HEK293 (cell line): ENCODE measurements at regions not wholly inside any gene's neighbourhood (a gene's known extent, or its start where the extent isn't known, plus 50 kb on each side); places are given as distances from the start of the nearest gene placed in this dataset.

Source experiments
- CTCF ChIA-PET: fragments of 350-600 bp; formaldehyde crosslinking; extraction: SDS; loops from one replicate; lab custom pipeline; 2021; ENCODE audit warnings: antibody characterized with exemption; lab: Yijun Ruan, JAX
- POLR2A ChIA-PET: fragments of 300-600 bp; formaldehyde crosslinking; extraction: SDS; loops from one replicate; lab custom pipeline; 2020; ENCODE audit warnings: antibody characterized with exemption, inconsistent platforms; lab: Yijun Ruan, JAX
- H3K27ac ChIP-seq: fragments of 200-500 bp; sonication (Bioruptor generic); 2 replicates; pipeline ENCODE4 v1.5.1; 2014; ENCODE audit warnings: low read depth, low read length, control low read depth, inconsistent platforms; ENCODE audit errors: extremely low read depth
- H3K36me3 ChIP-seq, 2 experiments: fragments of 200-500 bp in 1 of 2; sonication (Bioruptor generic) in 1 of 2; 1 replicate in 1 of 2; 2 replicates in 1 of 2; pipeline ENCODE4 v1.5.1; 2014 to 2017; ENCODE audit warnings: inconsistent platforms in 2 of 2, low read length in 2 of 2; ENCODE audit not compliant: control insufficient read depth in 2 of 2, insufficient read depth in 1 of 2
- H3K4me1 ChIP-seq: fragments of 200-500 bp; sonication (Bioruptor generic); 2 replicates; pipeline ENCODE4 v1.5.1; 2014; ENCODE audit warnings: mild to moderate bottlenecking, low read length, inconsistent platforms; ENCODE audit not compliant: control insufficient read depth, insufficient read depth
- H3K4me3 ChIP-seq: 2 replicates; pipeline ENCODE4 v1.5.1; 2011; ENCODE audit warnings: low read depth, mild to moderate bottlenecking, control low read depth, low read length, moderate library complexity
- H3K9me3 ChIP-seq: fragments of 200-500 bp; sonication (Bioruptor generic); 2 replicates; pipeline ENCODE4 v1.5.1; 2014; ENCODE audit warnings: low read depth, low read length, inconsistent platforms; ENCODE audit not compliant: control insufficient read depth, insufficient read depth
- GFI1B ChIP-seq: fragments of 450-650 bp; formaldehyde crosslinking; IDR thresholded peaks from 2 replicates; pipeline ENCODE4 v1.5.1; 2016; ENCODE audit warnings: missing biosample characterization, missing genetic modification characterization
- GLI2 ChIP-seq: fragments of 450-650 bp; formaldehyde crosslinking; IDR thresholded peaks from 2 replicates; pipeline ENCODE4; 2017; ENCODE audit warnings: missing biosample characterization, missing genetic modification characterization, low read depth, borderline replicate concordance
- HOXD13 ChIP-seq: sonication (generic); formaldehyde crosslinking; IDR thresholded peaks from 2 replicates; pipeline ENCODE4 v1.8.0; 2022; ENCODE audit warnings: missing genetic modification reagents, borderline replicate concordance
- IKZF3 ChIP-seq: fragments of 450-650 bp; IDR thresholded peaks from 2 replicates; pipeline ENCODE4 v1.5.0; 2018; ENCODE audit warnings: missing biosample characterization, mild to moderate bottlenecking, missing genetic modification characterization, moderate library complexity
- KLF7 ChIP-seq: fragments of 450-650 bp; formaldehyde crosslinking; IDR thresholded peaks from 2 replicates; pipeline ENCODE4 v1.5.1; 2016; ENCODE audit warnings: missing biosample characterization, missing genetic modification characterization, borderline replicate concordance
- REPIN1 ChIP-seq: fragments of 450-650 bp; formaldehyde crosslinking; IDR thresholded peaks from 2 replicates; pipeline ENCODE4 v1.5.1; 2017; ENCODE audit warnings: missing biosample characterization, missing genetic modification characterization, low read depth
- TCF7L2 ChIP-seq: IDR thresholded peaks from 2 replicates; pipeline ENCODE4 v1.6.1; 2011; ENCODE audit warnings: low read depth, mild to moderate bottlenecking, inconsistent platforms, low read length, moderate library complexity, borderline replicate concordance
- ZNF133 ChIP-seq: fragments of 450-650 bp; formaldehyde crosslinking; IDR thresholded peaks from 2 replicates; pipeline ENCODE4 v1.5.1; 2016; ENCODE audit warnings: missing biosample characterization, missing genetic modification characterization
- ZNF19 ChIP-seq: fragments of 450-650 bp; formaldehyde crosslinking; IDR thresholded peaks from 2 replicates; pipeline ENCODE4; 2016; ENCODE audit warnings: missing biosample characterization, missing genetic modification characterization, low read depth
- ZNF302 ChIP-seq: fragments of 450-650 bp; formaldehyde crosslinking; IDR thresholded peaks from 2 replicates; pipeline ENCODE4 v1.5.1; 2016; ENCODE audit warnings: missing biosample characterization, missing genetic modification characterization, low read depth
- ZNF311 ChIP-seq: fragments of 450-650 bp; formaldehyde crosslinking; IDR thresholded peaks from 2 replicates; pipeline ENCODE4 v1.5.1; 2017; ENCODE audit warnings: missing biosample characterization, missing genetic modification characterization, borderline replicate concordance
- ZNF404 ChIP-seq: fragments of 450-650 bp; formaldehyde crosslinking; IDR thresholded peaks from 2 replicates; pipeline ENCODE4 v1.5.1; 2017; ENCODE audit warnings: missing biosample characterization, missing genetic modification characterization
- ZNF426 ChIP-seq: fragments of 450-650 bp; formaldehyde crosslinking; IDR thresholded peaks from 2 replicates; pipeline ENCODE4 v1.5.1; 2017; ENCODE audit warnings: missing biosample characterization, missing genetic modification characterization, mild to moderate bottlenecking, inconsistent platforms, moderate library complexity
- ZNF548 ChIP-seq: fragments of 450-650 bp; formaldehyde crosslinking; IDR thresholded peaks from 2 replicates; pipeline ENCODE4 v1.5.1; 2016; ENCODE audit warnings: missing biosample characterization, missing genetic modification characterization
- ZNF626 ChIP-seq: fragments of 450-650 bp; sonication (Bioruptor Pico); formaldehyde crosslinking; IDR thresholded peaks from 2 replicates; pipeline ENCODE4 v1.5.1; 2018; ENCODE audit warnings: missing biosample characterization, missing genetic modification characterization, inconsistent platforms
- ZNF830 ChIP-seq: fragments of 450-650 bp; IDR thresholded peaks from 2 replicates; pipeline ENCODE4 v1.5.0; 2018; ENCODE audit warnings: missing biosample characterization, missing genetic modification characterization, low read depth, mild to moderate bottlenecking, moderate library complexity
- TF ChIP-seq, protein P1 (sequence below): fragments of 450-650 bp; formaldehyde crosslinking; IDR thresholded peaks from 2 replicates; pipeline ENCODE4 v1.5.1; 2016; ENCODE audit warnings: missing biosample characterization, missing genetic modification characterization
- TF ChIP-seq, protein P2 (sequence below): fragments of 450-650 bp; formaldehyde crosslinking; IDR thresholded peaks from 2 replicates; pipeline ENCODE4 v1.5.0; 2017; ENCODE audit warnings: missing biosample characterization, missing genetic modification characterization, borderline replicate concordance
- TF ChIP-seq, protein P3 (sequence below): fragments of 450-650 bp; formaldehyde crosslinking; conservative IDR thresholded peaks from 2 replicates; pipeline ENCODE4 v1.5.1; 2016; ENCODE audit warnings: low read depth, missing biosample characterization, missing genetic modification characterization
- TF ChIP-seq, protein P4 (sequence below): fragments of 450-650 bp; formaldehyde crosslinking; IDR thresholded peaks from 2 replicates; pipeline ENCODE4 v1.5.1; 2016; ENCODE audit warnings: missing biosample characterization, missing genetic modification characterization

DNA sequence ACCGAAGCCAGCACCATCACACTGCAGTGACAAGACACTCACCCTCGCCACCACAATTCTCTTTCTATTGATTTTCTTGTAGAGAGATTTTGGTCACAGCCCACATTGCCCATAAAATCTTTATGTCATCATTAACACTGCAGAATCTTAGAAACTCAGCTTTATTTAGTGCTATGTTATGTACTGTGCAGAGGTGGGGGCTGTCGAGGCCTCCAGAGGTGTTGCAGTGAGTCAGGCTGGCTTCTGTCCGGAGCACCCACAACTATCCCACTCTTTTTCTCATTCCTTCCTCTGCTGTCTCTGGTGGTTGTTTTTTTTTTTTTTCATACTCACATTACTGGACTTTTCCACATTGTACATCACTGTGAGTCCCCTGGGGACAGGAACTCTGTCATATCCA lies 677.4 kb upstream of the HS6ST1 start:
- no peak for TF ChIP-seq ZNF311 (tag by site-specific recombination)
- no peak for TF ChIP-seq TCF7L2
- TF ChIP-seq, protein P1, sequence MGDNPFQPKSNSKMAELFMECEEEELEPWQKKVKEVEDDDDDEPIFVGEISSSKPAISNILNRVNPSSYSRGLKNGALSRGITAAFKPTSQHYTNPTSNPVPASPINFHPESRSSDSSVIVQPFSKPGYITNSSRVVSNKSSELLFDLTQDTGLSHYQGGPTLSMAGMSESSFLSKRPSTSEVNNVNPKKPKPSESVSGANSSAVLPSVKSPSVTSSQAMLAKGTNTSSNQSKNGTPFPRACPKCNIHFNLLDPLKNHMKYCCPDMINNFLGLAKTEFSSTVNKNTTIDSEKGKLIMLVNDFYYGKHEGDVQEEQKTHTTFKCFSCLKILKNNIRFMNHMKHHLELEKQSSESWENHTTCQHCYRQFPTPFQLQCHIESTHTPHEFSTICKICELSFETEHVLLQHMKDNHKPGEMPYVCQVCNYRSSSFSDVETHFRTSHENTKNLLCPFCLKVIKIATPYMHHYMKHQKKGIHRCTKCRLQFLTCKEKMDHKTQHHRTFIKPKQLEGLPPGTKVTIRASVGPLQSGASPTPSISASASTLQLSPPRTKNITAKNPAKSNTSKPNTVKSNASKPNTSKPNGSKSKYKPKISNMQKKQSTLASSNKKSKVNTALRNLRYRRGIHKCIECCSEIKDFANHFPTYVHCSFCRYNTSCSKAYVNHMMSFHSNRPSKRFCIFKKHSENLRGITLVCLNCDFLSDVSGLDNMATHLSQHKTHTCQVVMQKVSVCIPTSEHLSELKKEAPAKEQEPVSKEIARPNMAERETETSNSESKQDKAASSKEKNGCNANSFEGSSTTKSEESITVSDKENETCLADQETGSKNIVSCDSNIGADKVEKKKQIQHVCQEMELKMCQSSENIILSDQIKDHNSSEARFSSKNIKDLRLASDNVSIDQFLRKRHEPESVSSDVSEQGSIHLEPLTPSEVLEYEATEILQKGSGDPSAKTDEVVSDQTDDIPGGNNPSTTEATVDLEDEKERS (tag by site-specific recombination), result no peak
- TF ChIP-seq KLF7 (tag by site-specific recombination), result no peak
- TF ChIP-seq, protein P2, sequence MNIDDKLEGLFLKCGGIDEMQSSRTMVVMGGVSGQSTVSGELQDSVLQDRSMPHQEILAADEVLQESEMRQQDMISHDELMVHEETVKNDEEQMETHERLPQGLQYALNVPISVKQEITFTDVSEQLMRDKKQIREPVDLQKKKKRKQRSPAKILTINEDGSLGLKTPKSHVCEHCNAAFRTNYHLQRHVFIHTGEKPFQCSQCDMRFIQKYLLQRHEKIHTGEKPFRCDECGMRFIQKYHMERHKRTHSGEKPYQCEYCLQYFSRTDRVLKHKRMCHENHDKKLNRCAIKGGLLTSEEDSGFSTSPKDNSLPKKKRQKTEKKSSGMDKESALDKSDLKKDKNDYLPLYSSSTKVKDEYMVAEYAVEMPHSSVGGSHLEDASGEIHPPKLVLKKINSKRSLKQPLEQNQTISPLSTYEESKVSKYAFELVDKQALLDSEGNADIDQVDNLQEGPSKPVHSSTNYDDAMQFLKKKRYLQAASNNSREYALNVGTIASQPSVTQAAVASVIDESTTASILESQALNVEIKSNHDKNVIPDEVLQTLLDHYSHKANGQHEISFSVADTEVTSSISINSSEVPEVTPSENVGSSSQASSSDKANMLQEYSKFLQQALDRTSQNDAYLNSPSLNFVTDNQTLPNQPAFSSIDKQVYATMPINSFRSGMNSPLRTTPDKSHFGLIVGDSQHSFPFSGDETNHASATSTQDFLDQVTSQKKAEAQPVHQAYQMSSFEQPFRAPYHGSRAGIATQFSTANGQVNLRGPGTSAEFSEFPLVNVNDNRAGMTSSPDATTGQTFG (tag by site-specific recombination), result no peak
- TF ChIP-seq ZNF133 (tag by site-specific recombination), result no peak
- TF ChIP-seq REPIN1 (tag by site-specific recombination), result no peak
- TF ChIP-seq ZNF830 (tag by site-specific recombination), result no peak
- no peak for TF ChIP-seq ZNF626 (tag by site-specific recombination)
- no peak for TF ChIP-seq HOXD13 (CRISPR knock-in tag)
- TF ChIP-seq ZNF426, result no peak
- no peak for TF ChIP-seq GFI1B (tag by site-specific recombination)
- no peak for TF ChIP-seq ZNF302 (tag by site-specific recombination)
- TF ChIP-seq ZNF548 (tag by site-specific recombination), result no peak
- no peak for TF ChIP-seq ZNF404 (tag by site-specific recombination)
- TF ChIP-seq, protein P3, sequence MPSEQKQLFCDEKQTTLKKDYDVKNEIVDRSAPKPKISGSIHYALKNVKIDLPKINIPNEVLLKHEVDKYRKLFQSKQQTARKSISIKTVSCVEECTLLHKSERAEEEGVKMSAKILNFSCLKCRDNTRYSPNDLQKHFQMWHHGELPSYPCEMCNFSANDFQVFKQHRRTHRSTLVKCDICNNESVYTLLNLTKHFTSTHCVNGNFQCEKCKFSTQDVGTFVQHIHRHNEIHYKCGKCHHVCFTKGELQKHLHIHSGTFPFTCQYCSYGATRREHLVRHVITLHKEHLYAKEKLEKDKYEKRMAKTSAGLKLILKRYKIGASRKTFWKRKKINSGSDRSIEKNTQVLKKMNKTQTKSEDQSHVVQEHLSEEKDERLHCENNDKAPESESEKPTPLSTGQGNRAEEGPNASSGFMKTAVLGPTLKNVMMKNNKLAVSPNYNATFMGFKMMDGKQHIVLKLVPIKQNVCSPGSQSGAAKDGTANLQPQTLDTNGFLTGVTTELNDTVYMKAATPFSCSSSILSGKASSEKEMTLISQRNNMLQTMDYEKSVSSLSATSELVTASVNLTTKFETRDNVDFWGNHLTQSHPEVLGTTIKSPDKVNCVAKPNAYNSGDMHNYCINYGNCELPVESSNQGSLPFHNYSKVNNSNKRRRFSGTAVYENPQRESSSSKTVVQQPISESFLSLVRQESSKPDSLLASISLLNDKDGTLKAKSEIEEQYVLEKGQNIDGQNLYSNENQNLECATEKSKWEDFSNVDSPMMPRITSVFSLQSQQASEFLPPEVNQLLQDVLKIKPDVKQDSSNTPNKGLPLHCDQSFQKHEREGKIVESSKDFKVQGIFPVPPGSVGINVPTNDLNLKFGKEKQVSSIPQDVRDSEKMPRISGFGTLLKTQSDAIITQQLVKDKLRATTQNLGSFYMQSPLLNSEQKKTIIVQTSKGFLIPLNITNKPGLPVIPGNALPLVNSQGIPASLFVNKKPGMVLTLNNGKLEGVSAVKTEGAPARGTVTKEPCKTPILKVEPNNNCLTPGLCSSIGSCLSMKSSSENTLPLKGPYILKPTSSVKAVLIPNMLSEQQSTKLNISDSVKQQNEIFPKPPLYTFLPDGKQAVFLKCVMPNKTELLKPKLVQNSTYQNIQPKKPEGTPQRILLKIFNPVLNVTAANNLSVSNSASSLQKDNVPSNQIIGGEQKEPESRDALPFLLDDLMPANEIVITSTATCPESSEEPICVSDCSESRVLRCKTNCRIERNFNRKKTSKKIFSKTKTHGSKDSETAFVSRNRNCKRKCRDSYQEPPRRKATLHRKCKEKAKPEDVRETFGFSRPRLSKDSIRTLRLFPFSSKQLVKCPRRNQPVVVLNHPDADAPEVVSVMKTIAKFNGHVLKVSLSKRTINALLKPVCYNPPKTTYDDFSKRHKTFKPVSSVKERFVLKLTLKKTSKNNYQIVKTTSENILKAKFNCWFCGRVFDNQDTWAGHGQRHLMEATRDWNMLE (tag by site-specific recombination), result no peak
- TF ChIP-seq IKZF3 (tag by site-specific recombination), result no peak
- TF ChIP-seq, protein P4, sequence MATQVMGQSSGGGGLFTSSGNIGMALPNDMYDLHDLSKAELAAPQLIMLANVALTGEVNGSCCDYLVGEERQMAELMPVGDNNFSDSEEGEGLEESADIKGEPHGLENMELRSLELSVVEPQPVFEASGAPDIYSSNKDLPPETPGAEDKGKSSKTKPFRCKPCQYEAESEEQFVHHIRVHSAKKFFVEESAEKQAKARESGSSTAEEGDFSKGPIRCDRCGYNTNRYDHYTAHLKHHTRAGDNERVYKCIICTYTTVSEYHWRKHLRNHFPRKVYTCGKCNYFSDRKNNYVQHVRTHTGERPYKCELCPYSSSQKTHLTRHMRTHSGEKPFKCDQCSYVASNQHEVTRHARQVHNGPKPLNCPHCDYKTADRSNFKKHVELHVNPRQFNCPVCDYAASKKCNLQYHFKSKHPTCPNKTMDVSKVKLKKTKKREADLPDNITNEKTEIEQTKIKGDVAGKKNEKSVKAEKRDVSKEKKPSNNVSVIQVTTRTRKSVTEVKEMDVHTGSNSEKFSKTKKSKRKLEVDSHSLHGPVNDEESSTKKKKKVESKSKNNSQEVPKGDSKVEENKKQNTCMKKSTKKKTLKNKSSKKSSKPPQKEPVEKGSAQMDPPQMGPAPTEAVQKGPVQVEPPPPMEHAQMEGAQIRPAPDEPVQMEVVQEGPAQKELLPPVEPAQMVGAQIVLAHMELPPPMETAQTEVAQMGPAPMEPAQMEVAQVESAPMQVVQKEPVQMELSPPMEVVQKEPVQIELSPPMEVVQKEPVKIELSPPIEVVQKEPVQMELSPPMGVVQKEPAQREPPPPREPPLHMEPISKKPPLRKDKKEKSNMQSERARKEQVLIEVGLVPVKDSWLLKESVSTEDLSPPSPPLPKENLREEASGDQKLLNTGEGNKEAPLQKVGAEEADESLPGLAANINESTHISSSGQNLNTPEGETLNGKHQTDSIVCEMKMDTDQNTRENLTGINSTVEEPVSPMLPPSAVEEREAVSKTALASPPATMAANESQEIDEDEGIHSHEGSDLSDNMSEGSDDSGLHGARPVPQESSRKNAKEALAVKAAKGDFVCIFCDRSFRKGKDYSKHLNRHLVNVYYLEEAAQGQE (tag by site-specific recombination), result no peak
- no peak for TF ChIP-seq ZNF19 (tag by site-specific recombination)
- no peak for TF ChIP-seq GLI2 (tag by site-specific recombination)
- Histone ChIP-seq H3K4me3 (no peak overlapping the region), H3K27ac (no peak overlapping the region), H3K9me3 (no peaks in the 10 kb centered on the region), H3K36me3 (no peaks in the 10 kb centered on the region), H3K4me1 (no peaks in the 10 kb centered on the region)
- CTCF ChIA-PET, result no interaction called here
- POLR2A ChIA-PET, result no interaction called here
